Ovary (tissue), 3 donors: ENCODE measurements at regions not wholly inside any gene's neighbourhood (a gene's known extent, or its start where the extent isn't known, plus 50 kb on each side); places are given as distances from the start of the nearest gene placed in this dataset.

ENCODE experiments used
- POLR2A ChIP-seq: fragments of 450-650 bp; IDR thresholded peaks from one replicate; pipeline ENCODE4 v1.6.1; 2017; ENCODE audit warnings: antibody characterized with exemption, mild to moderate bottlenecking, moderate library complexity
- TF ChIP-seq, protein P1 (sequence below), 3 donors: fragments of 450-650 bp in 2 of 3; fragments of 200-600 bp in 1 of 3; IDR thresholded peaks; one replicate each; pipeline versions ENCODE4 v1.5.1 to v1.8.0; 2016 to 2022; ENCODE audit warnings: antibody characterized with exemption in 3 of 3, mild to moderate bottlenecking in 1 of 3
- donor health status: DM: no; HTN: no; CAD: no.

DNA sequence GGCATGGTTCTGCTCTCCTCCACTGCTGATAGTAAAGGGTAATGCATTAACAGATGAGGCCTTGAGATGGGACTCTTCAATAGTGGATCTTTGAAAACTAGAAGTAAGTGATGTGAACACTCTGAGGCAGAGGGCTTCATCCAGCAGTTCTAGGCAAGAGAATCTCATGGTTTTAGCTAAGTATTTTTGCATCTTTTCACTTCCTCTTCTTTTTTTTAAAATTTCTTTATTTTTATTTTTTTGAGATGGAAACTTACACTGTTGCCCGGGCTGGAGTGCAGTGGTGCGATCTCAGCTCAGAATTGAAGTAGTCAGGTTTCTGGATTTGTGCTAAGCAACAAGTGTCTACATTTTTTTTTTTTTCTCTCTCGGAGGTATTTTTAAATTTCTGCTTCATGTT, 101.9 kb downstream of the MTRR start:
- TF ChIP-seq, protein P1, sequence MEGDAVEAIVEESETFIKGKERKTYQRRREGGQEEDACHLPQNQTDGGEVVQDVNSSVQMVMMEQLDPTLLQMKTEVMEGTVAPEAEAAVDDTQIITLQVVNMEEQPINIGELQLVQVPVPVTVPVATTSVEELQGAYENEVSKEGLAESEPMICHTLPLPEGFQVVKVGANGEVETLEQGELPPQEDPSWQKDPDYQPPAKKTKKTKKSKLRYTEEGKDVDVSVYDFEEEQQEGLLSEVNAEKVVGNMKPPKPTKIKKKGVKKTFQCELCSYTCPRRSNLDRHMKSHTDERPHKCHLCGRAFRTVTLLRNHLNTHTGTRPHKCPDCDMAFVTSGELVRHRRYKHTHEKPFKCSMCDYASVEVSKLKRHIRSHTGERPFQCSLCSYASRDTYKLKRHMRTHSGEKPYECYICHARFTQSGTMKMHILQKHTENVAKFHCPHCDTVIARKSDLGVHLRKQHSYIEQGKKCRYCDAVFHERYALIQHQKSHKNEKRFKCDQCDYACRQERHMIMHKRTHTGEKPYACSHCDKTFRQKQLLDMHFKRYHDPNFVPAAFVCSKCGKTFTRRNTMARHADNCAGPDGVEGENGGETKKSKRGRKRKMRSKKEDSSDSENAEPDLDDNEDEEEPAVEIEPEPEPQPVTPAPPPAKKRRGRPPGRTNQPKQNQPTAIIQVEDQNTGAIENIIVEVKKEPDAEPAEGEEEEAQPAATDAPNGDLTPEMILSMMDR (IDR thresholded peaks at IDR 0.05) = no peak
- no peak for TF ChIP-seq POLR2A
